BJ (cell line): ENCODE measurements at regions not wholly inside any gene's neighbourhood (a gene's known extent, or its start where the extent isn't known, plus 50 kb on each side); places are given as distances from the start of the nearest gene placed in this dataset.
"Not testable (repeated sequence)": the region's sequence is repeated elsewhere in the genome, so short reads cannot be mapped to it uniquely, and the experiment has no call there.

Experiments used
- CTCF ChIA-PET: fragments of 350-600 bp; formaldehyde crosslinking; extraction: SDS; loops from one replicate; lab custom pipeline; 2021; ENCODE audit warnings: antibody characterized with exemption, inconsistent platforms; lab: Yijun Ruan, JAX
- POLR2A ChIA-PET: fragments of 300-600 bp; sonication (Branson Sonifier 250); formaldehyde crosslinking; extraction: SDS; loops from one replicate; lab custom pipeline; 2021; ENCODE audit warnings: antibody characterized with exemption; lab: Charles Lee
- DNase-seq: peaks from one replicate; pipeline ENCODE4 v3.0.0-alpha.2; 2011; ENCODE audit warnings: low read depth
- H3K27me3 ChIP-seq: 2 replicates; pipeline ENCODE4 v1.6.0; 2011; ENCODE audit warnings: low read length; ENCODE audit not compliant: control insufficient read depth, insufficient read depth
- H3K36me3 ChIP-seq: 2 replicates; pipeline ENCODE4 v1.5.1; 2011; ENCODE audit warnings: low read length; ENCODE audit not compliant: control insufficient read depth, insufficient read depth
- H3K4me3 ChIP-seq: 2 replicates; pipeline ENCODE4 v1.5.1; 2011; ENCODE audit warnings: low read depth, mild to moderate bottlenecking, control low read depth, low read length

GRCh38 chr9:62869061-62869460, 1679.2 kb downstream of the SPATA31A7 start:
- H3K27me3 ChIP-seq, H3K4me3 ChIP-seq, H3K36me3 ChIP-seq, CTCF ChIA-PET, POLR2A ChIA-PET, DNase-seq: not testable (repeated sequence)

DNA sequence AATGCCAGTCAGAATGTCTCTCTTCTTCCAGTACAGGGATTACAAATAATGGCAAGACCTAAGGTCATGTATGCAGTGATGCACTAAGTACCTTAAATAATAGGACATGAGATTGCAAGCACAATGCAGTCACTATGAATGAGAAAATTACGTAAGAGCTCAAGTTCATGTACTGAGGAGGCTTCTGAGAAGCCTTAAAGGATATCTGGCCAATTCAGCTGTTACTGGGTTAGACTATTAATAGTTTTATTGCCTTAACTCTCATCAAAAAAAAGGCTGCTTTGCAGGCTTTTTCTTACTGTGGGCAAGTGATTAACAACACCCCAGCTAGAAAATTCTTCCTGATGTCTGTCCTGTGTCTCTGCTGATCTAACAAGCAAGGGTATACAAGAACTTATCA, 1681.9 kb downstream of the SPATA31A7 start:
- H3K27me3 ChIP-seq, H3K36me3 ChIP-seq, H3K4me3 ChIP-seq, CTCF ChIA-PET, DNase-seq, POLR2A ChIA-PET: not testable (repeated sequence)

DNA sequence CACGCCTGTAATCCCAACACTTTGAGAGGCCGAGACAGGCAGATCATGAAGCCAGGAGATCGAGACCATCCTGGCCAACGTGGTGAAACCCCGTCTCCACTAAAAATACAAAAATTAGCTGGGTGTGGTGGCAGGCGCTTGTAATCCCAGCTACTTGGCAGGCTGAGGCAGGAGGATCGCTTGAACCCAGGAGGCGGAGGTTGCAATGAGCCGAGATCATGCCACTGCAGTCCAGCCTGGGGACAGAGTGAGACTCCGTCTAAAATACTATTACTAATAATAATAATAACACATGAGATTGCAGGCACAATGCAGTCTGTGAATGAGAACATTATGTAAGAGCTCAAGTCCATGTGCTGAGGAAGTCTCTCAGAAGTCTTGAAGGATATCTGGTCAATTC, 1684.4 kb downstream of the SPATA31A7 start:
- H3K36me3 ChIP-seq, H3K4me3 ChIP-seq, H3K27me3 ChIP-seq, DNase-seq, POLR2A ChIA-PET, CTCF ChIA-PET: not testable (repeated sequence)

- H3K27me3 ChIP-seq, POLR2A ChIA-PET, DNase-seq, H3K36me3 ChIP-seq, CTCF ChIA-PET, H3K4me3 ChIP-seq: not testable (repeated sequence)
Measured at GRCh38 chr9:62874745-62875599, 1685.1 kb downstream of the SPATA31A7 start.

- H3K27me3 ChIP-seq, H3K4me3 ChIP-seq, CTCF ChIA-PET, DNase-seq, POLR2A ChIA-PET, H3K36me3 ChIP-seq: not testable (repeated sequence)
Measured at GRCh38 chr9:62877552-62877951, 1687.7 kb downstream of the SPATA31A7 start.

- DNase-seq, POLR2A ChIA-PET, H3K4me3 ChIP-seq, CTCF ChIA-PET, H3K27me3 ChIP-seq, H3K36me3 ChIP-seq: not testable (repeated sequence)
Measured at GRCh38 chr9:62877987-62878386, 1688.2 kb downstream of the SPATA31A7 start.

DNA sequence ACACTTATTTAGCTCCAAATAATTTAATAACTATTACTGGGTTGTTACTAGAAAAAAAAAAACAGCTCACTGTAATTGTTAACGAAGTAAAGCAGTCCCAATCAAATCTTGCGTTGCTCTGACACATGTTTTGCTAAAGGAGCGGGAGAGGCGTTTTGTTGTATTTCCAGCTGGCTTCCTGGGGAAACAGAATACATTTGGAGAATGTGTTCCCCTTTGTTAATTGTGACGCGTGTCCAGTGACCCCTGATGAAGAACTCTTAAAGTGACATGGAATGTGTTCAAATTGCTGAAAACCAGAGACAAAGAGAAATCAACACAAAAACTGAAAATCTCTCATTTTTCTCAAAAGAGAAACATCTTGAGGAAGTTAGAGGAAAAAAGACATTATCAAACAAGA, 1690.6 kb downstream of the SPATA31A7 start:
- CTCF ChIA-PET, DNase-seq, POLR2A ChIA-PET, H3K36me3 ChIP-seq, H3K27me3 ChIP-seq, H3K4me3 ChIP-seq: not testable (repeated sequence)

DNA sequence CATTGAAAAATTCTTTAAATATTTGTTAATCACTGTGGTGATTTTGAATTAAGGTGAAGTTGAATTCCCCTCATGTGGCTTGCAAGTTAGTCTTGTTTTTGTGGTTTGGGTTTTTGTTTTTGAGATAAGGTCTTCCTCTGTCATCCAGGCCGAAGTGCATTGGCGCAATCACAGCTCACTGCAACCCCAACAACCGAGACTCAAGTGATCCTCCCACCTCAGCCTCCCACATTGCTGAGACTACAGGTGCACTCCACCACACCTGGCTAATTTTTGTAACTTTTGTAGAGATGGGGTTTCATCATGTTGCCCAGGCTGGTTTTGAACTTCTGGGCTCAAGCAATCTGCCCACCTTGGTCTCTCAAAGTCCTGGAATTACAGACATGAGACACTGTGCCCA, 1691.1 kb downstream of the SPATA31A7 start:
- CTCF ChIA-PET, H3K4me3 ChIP-seq, H3K36me3 ChIP-seq, POLR2A ChIA-PET, H3K27me3 ChIP-seq, DNase-seq: not testable (repeated sequence)

GRCh38 chr9:62881811-62882210, 1692.0 kb downstream of the SPATA31A7 start:
- CTCF ChIA-PET, DNase-seq, H3K27me3 ChIP-seq, POLR2A ChIA-PET, H3K4me3 ChIP-seq, H3K36me3 ChIP-seq: not testable (repeated sequence)

- CTCF ChIA-PET, result not testable (repeated sequence)
Measured at GRCh38 chr9:62882717-62883116, 1692.9 kb downstream of the SPATA31A7 start.

GRCh38 chr9:62896692-62897091, 1706.9 kb downstream of the SPATA31A7 start:
- H3K4me3 ChIP-seq, H3K27me3 ChIP-seq, H3K36me3 ChIP-seq, POLR2A ChIA-PET, CTCF ChIA-PET, DNase-seq: not testable (repeated sequence)

More at GRCh38 chr9:62882717-62883116, 1692.9 kb downstream of the SPATA31A7 start:
- POLR2A ChIA-PET, DNase-seq, H3K36me3 ChIP-seq, H3K27me3 ChIP-seq, H3K4me3 ChIP-seq: not testable (repeated sequence)

- peak overlapping the region; percentile 35 for H3K4me3 ChIP-seq
- not testable (repeated sequence) for DNase-seq
Measured at GRCh38 chr9:62897411-62898225, 1707.8 kb downstream of the SPATA31A7 start.

DNA sequence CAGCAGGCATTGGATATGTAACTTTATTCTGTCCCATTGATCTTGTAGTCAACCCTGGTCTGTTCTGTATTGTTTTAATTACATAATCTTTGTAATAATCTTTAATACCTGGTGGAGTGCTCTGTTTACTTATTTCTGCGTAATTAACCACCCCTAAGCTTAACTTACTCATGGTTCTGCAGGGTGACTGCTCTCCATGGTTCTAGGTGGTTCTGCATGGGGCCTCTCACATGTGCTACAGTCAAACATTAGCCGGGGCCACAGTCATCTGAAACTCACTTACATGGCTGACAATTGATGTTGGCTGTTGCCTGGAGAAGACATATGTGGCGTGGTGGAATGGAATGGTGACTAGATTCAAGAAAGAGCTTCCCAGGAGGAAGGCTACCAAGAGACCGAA, 1709.8 kb downstream of the SPATA31A7 start:
- H3K36me3 ChIP-seq, CTCF ChIA-PET, POLR2A ChIA-PET, H3K27me3 ChIP-seq, DNase-seq, H3K4me3 ChIP-seq: not testable (repeated sequence)

More at GRCh38 chr9:62897411-62898225, 1707.8 kb downstream of the SPATA31A7 start:
- CTCF ChIA-PET, POLR2A ChIA-PET, H3K27me3 ChIP-seq, H3K36me3 ChIP-seq: not testable (repeated sequence)
